Stimulated activated CD4-positive, alpha-beta T cell treated with anti-CD3 and anti-CD28 coated beads, Interleukin-2, amount 100 ng/mL, for 48 hours (primary cell): ENCODE measurements at regions not wholly inside any gene's neighbourhood (a gene's known extent, or its start where the extent isn't known, plus 50 kb on each side); places are given as distances from the start of the nearest gene placed in this dataset.

Experiments
- DNase-seq, 2 donors: peaks; one replicate each; pipeline ENCODE4 v3.0.0-alpha.2; 2020

DNA sequence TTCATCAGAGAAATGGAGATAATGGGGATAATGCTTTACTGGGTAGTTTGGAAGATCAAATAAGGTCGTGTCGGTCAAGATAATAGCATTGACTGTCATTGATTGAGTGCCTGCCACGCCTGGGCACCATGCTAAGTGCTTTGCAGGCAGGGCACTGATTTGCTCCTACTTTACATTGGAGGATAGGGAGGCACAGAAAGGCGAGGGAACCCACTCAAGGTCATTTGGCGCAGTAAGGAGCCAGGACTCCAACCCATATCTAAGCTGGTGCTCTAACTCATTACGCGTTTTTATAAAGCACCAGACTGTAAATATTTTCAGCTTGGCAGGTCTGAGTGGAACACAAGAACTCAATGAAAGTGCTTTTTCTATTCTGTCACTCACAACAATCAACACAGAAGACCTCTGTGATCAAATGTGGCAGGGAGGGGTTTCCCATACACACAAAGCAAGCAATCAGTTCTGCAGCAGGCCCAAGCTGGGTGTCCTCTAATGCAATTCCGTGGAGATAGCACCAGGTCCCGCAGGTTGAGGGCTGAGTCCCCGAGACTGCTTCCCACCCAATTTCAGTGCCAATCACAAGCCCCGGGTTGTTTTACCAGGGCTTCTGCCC is 373.6 kb downstream of the CDH26 start:
- no peak for DNase-seq

DNA sequence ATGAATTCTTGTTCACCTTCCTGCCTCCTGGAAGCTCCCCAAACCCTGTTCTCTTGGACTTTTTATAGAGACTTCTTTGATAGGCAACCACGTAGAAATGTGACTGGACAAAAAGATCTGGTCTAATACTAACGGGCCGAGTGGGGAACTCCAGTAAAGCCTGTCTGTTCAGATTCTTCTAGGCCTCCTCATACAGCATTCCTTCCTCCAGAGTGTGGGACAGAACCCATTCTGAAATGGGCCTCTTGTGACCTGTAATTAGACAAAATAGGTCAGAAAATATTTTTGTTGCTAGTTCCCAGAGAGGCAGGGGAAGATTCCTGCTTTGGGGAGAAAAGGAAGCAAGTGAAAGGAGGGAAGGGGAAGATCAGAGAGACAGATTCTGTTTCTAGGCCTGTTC is 374.3 kb downstream of the CDH26 start:
- no peak for DNase-seq

GRCh38 chr20:60334911-60335310 is 376.7 kb downstream of the CDH26 start:
- no peak for DNase-seq

- no peak for DNase-seq
These were observed 380.3 kb downstream of the CDH26 start for GRCh38 chr20:60338556-60338955.

GRCh38 chr20:60339738-60340137 is 381.5 kb downstream of the CDH26 start:
- DNase-seq: no peak

- DNase-seq: no peak
These were observed 382.0 kb downstream of the CDH26 start for GRCh38 chr20:60340232-60340631.

DNA sequence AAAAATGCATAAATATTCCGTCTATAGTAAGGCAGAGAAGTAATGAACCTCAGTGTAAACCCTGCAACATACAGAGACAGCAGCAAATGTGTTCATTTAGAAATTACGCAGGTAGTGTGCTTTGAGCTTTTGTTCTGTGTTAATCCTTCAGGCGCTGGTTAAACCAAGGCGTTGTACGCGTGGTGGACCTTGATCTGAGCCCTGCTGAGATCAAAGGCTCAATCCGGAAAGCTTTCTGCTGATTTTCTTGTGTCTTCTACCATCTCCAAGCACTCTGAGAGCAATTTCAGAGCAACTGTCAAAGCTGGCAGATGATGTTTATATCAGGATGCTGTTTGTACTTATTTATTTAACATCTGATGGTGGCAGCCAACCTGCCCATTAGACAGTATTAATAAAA is 382.8 kb downstream of the CDH26 start:
- DNase-seq: no peak

GRCh38 chr20:60345106-60345505 is 386.9 kb downstream of the CDH26 start:
- DNase-seq: no peak

- DNase-seq: no peak
These were observed 391.2 kb downstream of the CDH26 start for GRCh38 chr20:60349418-60349817.

GRCh38 chr20:60352017-60352416 is 393.8 kb downstream of the CDH26 start:
- DNase-seq: no peak

GRCh38 chr20:60352596-60352995 is 394.4 kb downstream of the CDH26 start:
- no peak for DNase-seq

DNA sequence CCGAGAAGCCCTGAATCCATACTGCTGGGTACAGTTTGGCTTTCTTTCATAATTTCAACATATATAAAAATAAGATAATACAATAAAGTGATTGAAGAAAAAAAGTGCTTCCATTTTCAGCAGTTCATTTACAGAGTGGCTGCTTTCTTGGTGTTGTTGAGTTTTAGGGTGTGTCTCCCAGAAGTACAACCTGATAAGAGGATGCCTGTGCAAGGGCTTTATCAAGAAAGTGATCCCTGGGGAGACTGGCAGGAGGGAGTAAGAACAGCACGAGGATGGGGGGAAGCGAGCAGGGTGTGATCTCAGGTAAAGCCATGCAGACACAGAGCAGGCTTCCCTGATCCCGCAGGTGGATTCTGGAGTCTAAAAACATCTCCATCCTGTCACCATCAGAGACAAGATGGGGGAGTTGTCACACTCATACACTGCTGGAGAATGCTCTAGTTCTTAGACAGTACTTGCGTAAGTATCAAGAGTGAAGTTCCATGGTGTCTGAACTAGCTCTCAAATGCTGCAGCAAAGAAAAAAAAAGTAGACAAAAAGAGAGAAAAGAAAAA is 395.9 kb downstream of the CDH26 start:
- no peak for DNase-seq

DNA sequence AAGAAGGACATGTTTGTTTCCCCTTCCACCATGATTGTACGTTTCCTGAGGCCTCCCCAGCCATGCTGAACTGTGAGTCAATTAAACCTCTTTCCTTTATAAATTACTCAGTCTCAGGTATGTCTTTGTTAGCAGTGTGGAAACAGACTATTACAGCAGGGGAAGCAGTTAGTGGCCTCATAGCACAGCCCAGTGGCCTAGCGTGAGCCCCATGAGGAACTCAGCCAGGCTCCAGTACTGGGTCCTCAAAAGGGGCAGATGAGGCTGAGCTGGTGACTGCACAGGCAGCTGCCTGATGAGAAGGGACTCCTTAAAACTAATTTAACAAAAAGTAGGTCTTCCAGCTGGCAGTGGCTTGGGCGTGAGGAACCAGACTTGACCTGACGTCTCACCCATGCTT is 399.9 kb downstream of the CDH26 start:
- no peak for DNase-seq

GRCh38 chr20:60359010-60359409 is 400.8 kb downstream of the CDH26 start:
- DNase-seq: no peak

DNA sequence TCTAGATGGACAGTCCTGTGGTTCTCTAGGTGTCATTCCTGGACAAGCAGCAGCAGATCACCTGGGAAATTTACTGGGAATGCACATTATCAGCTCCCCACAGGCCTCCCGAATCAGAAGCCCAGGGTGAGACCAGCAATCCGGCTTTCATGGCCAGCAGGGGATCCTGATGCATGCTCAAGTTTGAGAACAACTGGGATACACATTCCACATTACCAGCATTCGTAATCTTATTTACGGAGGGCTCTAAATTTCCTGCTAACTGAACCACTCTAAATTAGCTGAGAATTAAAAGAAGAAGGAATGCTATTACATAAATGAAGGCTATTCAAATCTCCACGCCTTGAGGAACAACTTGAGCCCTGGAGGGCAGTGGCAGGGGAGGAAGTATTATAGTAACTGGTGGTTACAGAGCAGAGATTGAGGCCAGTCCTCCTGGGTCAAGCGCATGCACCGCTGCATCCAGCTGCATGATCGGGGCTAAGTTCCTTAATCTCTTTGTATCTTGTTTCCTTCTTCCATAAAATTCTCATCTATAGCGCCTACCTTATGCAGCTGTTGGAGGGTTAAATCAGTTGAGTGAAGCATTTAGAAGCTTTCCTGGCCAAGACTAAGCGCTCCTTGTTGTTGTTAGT is 403.7 kb downstream of the CDH26 start:
- no peak for DNase-seq

- DNase-seq: no peak
These were observed 404.3 kb downstream of the CDH26 start for GRCh38 chr20:60362531-60362930.

DNA sequence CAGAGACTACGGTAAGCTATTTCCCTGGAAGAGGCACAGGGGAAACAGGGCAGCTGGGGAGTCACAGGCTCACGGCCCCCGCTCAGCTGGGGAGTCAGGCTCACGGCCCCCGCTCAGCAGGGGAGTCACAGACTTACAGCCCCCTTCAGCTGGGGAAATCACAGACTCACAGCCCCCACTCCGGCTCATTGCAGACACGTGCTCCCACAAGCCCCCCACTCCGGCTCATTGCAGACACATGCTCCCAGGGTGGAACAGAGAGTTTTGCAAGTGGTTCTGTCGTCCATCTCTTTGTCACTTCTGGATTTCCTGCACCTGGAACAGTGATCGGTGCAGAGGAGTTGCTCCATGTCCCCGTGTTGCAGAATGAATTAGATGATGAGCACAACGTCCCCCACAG is 405.5 kb downstream of the CDH26 start:
- no peak for DNase-seq

DNA sequence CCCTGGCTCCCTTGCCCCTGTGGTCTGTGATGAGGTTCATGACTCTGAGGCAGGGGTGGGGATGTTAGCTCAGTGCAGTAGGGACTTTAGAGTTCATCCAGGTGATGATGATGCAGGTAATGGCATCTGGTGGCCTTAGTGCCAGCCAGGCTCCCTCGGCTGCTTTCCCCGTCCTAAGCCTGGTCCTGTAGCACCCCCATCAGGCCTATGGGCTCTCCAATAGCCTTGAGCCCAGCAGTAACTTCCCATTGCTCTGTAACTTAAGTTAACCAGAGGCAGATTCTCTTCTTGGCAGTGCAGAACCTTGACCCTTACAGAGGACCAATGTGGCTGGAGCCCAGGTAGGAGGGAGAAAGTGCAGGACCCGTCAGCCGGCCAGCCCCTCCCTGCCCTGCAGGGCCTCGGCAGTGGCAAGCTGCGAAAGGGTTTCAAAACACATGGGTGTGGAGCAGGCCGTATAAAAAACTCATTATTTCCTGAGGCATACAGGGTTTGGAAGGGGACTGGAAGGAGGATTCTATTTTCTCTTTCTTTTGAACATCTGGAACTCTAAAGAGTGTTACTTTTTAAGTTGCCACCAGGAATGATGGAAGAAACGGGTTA is 406.9 kb downstream of the CDH26 start:
- DNase-seq: no peak

DNA sequence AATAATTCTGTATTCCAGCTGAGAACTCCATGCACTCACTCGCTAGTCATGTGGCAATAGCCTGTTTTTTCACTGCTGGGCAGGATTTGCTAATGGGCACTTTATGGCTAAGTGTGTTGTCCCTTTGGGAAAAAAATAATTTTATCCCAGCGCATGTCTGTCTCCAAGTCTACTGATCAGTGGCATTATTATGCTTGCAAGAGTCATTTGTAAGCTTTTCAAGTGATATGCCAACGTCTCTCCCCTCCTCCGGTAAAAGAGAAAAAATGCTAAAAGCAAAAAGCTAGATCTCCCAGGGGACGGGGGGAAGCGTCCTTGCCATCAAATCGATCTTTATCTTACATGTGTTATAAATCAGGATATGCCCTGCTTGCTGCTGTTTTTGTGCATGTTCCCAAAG is 407.7 kb downstream of the CDH26 start:
- DNase-seq: no peak

GRCh38 chr20:60371384-60371783 is 413.2 kb downstream of the CDH26 start:
- no peak for DNase-seq

DNA sequence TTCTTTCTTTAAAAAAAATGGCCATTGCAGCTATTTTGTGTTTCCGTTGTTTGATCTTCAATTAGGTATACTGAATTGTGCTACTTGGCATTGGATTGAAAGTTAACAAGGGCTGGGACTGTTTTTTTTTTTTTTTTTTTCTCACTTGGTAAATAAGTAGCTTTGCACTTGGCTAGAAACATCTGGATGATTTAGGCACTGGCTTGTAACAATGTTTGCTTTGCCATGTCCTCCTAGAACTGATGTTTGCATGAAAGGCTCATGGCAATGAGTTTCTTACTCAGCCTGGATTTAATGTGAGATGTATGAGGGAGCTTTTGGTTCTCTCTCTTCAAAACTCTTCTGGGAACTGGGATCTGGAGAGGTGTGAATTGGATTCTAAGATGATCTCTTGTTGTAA is 414.1 kb downstream of the CDH26 start:
- DNase-seq: no peak

- no peak for DNase-seq
These were observed 414.6 kb downstream of the CDH26 start for GRCh38 chr20:60372822-60373221.

- no peak for DNase-seq
These were observed 420.4 kb downstream of the CDH26 start for GRCh38 chr20:60378620-60379019.

DNA sequence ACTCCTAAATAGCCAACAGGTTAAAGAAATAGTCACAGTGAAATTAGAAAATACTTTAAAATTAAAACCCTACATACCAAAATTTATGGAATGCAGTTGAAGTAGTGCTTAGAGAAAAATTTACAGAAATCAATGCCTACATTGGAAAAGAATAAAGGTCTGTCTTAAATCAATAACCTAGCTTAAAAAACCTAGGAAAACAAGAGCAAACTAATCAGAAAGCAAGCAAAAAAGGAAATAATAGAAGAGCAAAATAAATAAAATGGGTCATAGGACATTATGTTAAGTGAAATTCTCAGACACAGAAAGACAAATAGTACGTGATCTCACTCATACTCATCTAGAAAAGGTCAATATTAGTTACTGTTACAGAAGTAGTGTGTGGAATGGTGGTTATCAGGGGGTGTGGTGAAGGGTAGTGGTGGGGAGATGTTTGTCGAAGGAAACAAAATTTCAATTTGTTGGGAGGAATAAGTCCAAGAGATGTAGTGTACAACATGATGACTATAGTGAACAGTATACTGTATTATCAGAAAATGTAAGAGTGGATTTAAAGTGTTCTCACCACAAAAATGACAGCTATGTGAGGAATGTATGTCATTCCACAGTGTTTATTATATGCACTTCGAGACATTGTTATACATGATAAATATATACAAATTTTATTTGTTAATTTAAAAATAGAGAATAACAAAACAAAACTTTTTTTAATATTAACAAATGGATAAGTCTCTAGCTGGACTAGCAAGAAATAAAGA is 423.6 kb downstream of the CDH26 start:
- no peak for DNase-seq
